GM20431 (cell line): ENCODE measurements at regions not wholly inside any gene's neighbourhood (a gene's known extent, or its start where the extent isn't known, plus 50 kb on each side); places are given as distances from the start of the nearest gene placed in this dataset.

ENCODE experiments used
- in situ Hi-C: fragments of 300-500 bp; cut with MseI, MboI; formaldehyde crosslinking; loops from one replicate; pipeline ENCODE4 v1.15.0; 2020; ENCODE audit warnings: low sequenced_read_pairs; ENCODE audit not compliant: unreplicated experiment

DNA sequence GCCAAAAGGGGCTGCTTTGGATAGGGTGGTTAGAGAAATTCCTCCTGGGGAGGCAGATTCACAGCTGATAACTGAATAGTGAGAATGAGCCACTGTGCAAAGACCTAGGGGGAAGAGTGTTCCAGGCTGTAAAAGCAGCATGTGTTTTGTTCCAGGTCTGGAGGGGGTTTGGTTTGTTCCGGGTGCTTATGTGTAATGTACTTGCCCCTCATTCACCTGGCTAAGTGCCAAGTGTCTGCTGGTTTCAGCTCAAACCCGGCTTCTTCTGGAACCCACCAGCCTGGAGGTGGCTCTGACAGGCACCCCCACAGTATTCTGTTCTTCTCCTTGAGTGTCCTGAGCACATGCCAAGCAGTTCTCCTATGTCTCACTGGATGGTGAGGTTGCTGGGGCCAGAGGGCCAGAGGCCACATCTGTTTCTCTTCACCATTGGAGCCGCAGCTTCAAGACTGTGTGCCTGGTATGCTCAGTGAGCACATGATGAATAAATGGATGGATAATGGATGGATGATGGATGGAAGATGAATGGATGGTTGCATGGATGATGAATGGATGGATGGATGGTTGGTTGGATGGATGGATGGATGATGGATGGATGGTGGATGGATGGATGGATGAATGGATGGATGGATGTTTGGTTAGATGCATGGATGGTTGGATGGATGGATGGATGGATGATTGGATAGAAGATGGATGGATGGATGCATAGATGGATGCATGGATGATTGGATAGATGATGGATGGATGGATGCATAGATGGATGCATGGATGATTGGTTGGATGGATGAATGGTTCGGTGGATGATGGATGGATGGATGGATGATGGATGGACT, 227.6 kb downstream of the BMP7 start:
- in situ Hi-C loops = no loop called here

DNA sequence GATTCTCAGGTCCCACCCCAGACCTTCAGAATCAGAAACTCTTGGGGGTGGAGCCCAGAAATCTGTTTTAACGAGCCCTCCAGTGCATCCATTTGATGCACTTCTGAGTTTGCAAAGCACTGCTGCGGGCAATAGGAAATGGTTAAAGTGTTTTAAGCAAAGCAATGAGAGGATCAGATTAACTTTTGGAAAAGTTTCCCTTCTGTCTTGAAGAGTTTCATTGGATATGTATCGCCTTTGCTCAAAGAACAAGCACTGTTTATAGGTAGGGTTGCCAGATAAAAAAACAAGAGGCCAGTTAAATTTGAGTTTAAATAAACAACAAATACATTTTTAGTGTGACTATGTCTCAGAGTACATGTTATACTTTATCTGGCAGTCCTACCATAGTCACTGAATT, 226.0 kb downstream of the BMP7 start:
- in situ Hi-C loops = no loop called here

DNA sequence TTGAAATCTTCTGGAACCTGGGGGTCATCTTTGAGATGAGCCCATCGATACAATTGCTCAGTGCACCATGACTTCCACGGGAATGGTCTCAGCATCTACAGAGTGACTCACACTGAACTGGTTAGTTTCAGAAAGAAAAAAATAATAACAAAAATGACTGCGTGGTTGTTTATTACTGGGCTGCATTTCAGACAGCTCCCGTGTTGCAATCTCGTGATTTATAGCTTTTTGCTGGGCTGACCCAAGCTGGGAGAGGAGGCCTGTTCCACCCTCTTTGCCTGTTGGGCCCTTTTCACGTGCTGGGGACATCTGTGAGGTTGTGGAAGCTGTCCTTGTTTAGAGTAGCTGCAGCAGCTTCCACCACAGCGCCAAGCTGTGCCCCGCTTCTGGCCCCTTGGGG, 225.5 kb downstream of the BMP7 start:
- in situ Hi-C loops = no loop called here

DNA sequence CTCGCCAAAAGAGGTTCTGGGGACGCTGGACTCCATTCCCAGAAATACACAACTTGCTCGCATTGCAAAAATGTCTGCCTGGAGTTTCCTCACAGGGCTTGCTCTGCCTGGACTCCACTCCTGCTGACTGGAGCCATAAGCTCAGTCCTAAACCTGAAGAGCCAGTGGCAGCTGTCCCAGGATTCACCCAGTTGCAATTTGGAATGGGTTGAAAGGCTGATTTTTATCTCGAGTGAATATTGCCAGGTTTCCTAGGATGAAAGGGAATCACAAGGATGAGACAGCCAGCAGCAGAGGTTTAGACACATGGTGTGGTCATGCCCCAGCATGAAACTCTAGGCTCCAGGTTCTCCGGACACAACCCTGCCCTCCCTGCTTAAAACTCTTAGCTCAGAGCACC, 223.3 kb downstream of the BMP7 start:
- in situ Hi-C loops = no loop called here

DNA sequence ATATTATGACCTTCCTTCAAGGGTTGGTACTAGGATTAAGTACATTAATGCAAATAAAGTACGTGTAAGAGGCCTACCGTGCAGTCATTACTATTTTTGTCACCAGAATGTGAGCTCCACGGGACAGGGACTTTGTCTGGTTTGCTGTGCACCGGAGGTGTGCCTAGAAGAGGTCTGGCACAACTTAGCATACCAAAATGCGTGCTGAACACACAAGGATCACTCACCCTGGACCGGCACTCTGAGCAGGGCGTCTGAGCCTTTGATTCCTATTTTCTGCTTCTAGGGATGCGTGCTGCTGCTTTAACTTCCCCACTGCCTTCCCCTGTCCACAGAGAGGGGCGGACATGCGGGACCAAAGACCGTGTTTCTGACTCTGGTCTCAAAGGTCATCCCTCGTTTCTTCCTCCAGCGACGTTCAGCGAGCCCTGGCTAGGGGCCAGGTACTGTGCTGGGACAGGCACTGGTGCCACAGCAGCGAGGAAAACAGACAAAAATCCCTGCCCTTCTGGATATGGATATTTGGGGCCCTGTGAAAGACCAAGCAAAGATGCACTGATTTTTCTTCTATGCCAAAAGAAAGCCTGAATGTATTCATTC, 222.7 kb downstream of the BMP7 start:
- in situ Hi-C loops = no loop called here

DNA sequence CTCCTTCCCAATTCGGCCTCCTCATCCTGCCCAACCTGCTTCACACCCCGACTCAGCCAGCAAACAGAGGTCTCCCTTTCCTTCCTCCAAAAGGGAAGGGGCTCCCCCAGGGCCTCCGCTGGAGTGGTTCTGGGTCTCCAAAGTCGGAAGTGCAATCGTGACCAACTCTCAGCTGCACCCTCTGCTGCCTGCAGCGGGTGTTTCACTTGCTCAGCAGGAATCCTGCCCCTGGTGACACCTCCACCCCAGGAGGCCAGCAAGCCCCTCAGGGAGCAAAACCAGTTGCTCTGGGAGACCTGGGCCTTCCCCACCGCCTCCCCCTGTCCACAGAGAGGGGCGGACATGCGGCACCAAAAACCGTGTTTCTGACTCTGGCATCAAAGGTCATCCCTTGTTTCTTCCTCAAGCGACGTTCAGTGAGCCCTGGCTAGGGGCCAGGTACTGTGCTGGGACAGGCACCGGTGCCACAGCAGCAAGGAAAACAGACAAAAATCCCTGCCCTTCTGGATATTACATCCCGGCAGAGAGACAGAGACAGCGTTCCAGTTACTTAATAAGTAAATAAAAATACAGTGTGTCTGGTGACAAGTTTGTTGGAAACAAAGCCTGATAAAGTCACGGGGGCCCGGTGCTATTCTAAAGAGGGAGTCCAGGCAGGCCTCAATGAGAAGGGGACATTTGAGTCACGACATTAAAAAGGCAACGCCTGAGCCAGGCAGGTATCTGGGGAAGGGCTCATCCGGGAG, 219.0 kb downstream of the BMP7 start:
- in situ Hi-C loops = no loop called here

DNA sequence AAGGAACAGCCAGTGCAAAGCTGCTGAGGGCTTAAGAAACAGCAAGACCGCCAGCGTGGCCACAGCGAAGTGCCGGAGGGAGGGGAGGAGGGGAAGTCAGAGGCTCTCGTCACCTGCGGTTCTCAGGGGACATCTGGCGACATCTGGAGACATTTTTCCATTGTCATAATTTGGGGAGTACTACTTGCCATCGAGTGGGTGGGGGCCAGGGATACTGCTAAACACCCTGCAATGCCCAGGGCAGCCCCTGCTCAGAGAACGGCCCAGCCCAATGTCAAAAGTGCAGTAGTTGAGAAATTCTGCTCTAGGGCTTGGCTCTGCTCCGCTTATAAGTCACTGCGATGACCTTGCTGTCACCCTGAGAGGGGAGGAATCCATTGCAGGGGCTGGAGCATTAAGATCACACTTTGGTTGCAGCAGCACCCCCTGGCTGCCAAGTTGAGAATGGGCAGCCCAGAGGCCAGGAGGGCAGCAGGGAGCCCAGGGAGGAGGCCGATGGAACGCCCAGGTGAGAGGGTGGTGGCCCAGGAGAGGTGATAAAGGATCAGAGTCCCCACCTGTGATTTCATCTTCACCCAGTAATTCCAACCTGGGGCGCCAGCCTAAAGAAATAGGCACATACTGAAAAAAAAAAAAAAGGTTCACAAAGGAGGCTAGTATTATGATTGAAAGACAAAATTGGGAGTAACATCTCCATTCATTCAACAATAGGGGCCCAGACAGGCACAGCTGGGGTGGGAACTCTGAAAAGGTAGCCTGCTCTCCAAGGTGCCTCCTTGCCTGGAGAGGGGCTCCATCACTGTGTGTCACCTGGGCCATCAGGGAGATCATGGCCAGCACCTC, 218.2 kb downstream of the BMP7 start:
- in situ Hi-C loops = no loop called here

DNA sequence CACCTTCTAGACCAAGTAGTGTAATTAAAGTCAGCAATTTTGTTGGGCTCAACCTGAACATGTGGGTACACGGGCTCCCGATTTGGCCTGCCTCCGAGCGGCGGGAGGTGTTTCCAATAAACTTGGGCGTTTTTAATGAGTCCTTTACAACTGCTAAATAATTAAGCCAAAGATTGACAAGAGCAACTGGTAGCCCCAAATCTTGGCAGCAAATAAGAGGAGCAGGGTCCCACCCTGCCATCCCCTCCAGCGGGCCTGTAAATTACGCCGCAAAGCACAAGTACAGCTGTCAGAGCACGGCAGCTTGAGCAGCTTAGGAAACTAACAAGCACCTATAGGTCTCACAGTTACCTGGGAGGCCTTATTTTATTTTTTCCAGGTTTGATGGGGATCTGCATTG, 217.1 kb downstream of the BMP7 start:
- in situ Hi-C loops = no loop called here

DNA sequence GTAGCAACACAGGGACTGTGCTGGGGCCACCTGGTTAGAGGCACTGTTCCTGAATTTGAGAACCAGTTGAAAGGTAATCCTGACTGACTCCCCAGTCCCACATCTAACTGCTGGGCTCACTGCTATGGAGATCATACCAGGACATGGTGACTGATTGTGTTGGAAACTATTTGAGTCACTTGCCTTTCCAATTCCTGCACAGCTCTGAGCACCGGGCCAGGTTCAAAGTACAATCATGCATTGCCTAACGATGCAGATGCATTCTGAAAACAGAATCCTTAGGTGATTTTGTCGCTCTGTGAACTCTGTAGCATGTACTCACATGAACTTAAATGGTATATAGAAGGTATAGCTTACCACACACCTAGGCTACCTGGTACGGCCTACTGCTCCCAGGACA, 215.3 kb downstream of the BMP7 start:
- in situ Hi-C loops = no loop called here

DNA sequence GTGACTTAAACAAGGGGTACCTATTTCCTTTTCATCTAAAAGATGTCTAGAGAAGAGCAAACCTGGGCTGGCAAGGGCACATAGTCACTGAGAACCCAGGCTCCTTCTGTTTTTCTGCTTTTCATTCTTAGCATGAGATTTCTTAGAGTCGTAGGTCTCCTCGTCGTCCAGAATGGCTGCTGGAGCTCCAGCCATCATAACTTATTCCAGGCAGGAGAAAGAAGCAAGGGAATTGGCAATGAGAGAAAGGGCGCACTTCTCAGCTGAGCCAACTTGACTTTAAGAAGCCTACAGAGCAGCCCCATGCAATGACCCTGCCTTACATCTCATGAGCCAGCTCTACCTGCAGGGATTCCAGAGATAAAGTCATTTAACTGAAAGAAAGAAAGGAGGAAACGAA, 213.4 kb downstream of the BMP7 start:
- in situ Hi-C loops = no loop called here

DNA sequence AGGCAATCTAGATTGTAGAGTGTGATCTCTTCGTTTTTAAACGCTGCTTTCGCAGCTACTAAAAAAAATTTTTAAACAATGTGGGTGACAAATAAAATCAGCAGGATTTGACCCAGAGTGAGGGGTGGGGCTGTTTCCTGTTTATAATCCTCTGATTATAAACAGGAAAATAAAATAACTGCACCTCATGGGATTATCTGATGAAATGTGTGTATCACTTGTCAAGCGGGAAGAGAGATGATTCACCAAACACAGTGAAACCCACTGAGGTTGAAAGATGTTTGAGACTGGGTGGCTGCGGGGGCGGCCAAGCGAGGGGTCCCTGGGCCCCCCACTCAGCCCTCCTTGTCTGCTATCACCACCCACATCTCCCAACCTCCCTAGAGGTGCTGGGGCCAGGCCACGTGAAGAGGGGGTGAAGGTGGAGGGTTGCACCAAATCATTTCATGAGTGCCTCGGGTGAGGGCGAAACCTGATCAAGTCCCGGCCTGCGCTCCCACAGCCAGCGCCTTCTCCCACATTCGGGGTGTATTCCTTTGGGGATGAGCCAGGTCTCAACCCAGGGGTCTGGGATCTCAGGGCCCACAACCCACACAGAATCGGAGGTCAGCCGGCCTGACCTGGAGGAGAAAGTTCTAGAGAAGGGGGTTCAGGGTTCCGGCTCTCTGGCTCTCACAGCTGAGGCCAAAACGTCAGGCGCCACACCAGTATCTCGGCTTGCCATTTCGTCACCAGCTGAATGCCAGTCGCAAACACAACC, 212.5 kb downstream of the BMP7 start:
- in situ Hi-C loops = no loop called here

DNA sequence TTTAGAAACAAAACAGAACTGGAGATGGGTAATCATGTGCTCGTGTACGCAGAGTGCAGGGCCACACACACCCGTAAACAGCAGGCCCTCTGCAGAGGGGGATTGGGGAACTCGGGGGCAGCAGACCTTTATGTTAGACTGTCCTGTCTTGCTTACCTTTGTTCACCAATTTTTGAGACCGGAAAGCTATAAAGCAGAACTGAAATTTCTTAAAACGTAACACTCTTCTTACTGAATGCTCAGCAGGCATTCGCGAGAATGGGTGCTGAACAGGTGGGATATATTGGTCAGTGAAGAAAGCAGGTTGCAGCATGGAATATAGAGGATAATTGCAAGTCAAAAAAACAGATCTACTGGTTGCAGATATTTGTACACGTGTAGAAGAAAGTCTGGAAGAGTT, 211.1 kb downstream of the BMP7 start:
- in situ Hi-C loops = no loop called here

DNA sequence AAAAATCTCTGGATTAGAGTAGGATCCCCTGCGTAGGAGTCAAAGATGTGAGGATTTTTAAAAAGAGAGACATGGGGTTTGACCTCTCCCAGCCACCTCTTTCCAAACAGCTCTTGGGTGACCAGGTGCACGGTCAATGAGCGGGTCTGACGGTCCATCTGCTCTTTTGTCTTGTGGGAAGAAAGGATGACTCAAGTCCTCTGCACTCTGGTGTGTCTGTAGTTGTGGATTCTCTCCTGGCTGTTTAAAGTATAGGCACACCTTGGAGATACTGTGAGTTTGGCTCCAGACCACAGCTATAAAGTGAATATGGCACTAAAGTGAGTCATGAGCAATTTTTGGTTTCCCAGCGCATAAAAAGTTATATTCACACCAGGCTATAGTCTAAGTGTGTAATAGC, 209.8 kb downstream of the BMP7 start:
- in situ Hi-C loops = no loop called here

DNA sequence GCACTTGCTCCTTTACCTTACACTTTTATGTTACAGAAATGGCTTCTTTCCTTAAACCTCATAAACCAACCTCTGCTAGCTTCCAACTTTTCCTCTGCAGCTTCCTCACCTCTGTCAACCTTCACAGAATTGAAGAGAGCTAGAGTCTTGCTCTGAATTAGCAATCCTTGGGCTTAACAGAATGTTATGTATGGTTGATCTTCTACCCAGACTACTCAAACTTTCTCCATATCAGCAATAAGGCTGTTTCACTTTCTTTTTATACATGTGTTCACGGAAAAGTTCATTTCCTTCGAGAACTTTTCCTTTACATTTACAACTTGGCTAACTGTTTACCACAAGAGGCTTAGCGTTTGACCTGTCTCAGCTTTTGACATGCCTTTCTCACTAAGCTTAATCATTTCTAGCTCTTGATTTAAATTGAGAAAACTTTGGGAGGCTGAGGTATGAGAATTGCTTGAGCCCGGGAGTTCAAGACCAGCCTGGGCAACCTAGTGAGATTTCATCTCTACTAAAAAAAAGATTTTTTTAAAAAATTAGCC, 207.3 kb downstream of the BMP7 start:
- in situ Hi-C loops = no loop called here

DNA sequence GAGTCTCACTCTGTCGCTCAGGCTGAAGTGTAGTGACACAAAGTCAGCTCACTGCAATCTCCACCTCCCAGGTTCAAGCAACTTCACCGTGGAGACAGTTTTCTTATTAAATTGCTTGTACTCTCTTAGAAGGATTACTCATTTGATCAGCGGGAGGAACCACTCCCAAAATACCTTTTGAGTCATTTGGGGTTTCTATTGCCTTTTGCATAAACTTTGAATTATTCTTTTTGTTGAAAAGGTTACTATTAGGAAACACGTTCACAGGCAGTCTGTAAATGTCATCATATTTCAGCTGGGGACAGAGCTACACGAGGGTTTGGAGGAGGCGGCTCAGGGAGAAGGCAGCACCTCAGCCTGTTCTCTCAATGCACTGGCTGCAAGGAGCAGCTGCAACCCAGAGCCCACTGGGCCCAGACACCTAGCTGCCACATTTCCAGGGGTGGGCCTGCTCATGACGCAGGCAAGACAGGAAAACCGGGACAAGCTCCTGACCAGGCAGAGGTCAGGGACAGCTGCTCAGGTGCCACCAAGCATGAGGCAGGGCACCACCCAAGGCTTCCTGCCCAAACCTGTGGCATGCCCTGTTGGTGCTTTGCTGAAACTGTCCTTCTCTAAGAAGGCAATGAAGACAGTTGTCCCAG, 205.9 kb downstream of the BMP7 start:
- in situ Hi-C loops = no loop called here

DNA sequence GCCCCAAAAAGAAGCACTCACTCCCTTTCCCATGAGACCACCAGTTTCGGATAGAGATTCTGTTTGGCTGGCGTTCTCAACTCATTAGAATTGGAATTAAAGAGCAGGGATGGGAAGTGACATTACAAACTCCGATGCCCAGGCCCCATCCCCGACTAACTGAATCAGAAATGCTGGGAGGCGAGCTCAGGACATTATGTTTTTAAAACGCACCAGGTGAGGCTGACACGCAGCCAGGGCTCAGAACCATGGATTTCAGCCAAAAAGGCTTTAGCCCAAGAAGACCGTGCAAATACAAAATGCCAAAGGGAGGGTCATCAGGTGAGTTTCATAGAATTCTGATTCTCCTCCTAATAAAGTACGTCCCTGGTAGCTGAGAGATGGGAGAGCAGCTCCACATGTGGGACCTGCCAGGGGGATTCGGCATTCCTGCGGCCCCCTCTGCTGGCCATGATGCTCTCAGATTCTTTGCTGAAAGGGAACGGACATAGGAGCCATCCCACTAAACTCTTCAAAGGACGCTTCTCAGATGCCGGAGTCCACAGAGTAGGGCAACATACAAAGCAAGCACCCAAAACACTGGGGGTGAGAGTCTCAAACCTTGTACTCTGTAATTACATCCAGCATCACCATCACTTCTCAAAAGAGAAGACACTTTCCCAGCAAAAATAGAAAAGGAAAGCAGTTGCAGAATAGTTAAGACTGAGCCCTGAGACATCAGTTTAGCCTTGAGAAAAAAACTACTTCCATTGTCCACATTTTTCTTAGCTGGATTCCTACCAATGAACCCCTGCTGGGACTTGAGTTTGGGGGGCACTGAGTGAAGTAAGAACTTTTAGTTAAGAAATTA, 205.2 kb downstream of the BMP7 start:
- in situ Hi-C loops = no loop called here

DNA sequence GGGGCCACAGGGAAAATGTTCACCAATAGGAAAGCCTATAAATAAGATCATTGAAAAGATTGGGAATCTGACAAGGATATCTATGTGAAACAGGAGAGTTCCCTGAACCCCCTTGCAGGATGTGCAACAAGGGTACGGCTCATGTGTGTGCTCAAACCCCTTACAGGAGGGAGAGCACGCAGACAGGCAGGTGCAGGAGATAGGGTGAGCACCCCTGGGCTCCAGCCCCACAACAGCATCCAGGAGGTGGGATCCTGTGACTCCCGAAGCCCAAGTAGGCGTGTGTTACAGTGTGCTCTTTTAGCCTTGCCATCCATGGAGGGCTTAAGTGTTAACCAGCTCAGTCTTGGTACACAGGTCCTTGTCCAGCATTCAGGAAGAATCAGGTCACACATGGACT, 204.2 kb downstream of the BMP7 start:
- in situ Hi-C loops = no loop called here

DNA sequence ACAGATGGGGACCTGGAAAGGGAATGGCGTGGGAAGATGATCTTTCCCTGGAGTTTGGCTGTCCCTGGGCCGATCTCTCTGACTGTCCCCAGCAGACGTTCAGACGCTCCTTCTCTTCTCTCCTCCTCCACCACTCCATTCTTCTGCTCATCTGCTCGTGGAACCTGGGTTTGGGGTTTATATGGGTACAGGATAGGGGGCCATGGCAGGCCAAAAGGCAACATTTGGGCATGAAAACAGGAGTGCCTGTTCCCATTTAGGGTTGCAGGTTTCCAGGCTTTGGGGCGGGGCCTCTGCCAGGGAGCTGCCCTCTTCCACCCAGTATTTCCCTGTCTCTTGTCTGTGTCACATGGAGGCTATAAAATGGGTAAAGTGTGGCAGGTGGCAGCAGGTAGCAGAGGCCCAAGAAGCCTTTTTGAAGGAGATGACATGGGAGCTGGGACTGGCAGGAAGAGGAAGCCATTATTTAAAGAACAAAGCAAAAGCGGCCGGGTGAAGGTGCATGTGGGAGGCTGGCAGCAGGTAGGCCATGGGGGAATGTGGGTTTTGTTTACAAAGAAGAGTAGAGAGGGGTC, 203.7 kb downstream of the BMP7 start:
- in situ Hi-C loops = no loop called here
